GM21360 (cell line): ENCODE measurements at regions not wholly inside any gene's neighbourhood (a gene's known extent, or its start where the extent isn't known, plus 50 kb on each side); places are given as distances from the start of the nearest gene placed in this dataset.

Experiments
- ATAC-seq: cut with Tn5 transposase; IDR thresholded peaks from one replicate; pipeline ENCODE4 v1.9.1; 2021; ENCODE audit warnings: mild to moderate bottlenecking, moderate library complexity; ENCODE audit not compliant: unreplicated experiment

DNA sequence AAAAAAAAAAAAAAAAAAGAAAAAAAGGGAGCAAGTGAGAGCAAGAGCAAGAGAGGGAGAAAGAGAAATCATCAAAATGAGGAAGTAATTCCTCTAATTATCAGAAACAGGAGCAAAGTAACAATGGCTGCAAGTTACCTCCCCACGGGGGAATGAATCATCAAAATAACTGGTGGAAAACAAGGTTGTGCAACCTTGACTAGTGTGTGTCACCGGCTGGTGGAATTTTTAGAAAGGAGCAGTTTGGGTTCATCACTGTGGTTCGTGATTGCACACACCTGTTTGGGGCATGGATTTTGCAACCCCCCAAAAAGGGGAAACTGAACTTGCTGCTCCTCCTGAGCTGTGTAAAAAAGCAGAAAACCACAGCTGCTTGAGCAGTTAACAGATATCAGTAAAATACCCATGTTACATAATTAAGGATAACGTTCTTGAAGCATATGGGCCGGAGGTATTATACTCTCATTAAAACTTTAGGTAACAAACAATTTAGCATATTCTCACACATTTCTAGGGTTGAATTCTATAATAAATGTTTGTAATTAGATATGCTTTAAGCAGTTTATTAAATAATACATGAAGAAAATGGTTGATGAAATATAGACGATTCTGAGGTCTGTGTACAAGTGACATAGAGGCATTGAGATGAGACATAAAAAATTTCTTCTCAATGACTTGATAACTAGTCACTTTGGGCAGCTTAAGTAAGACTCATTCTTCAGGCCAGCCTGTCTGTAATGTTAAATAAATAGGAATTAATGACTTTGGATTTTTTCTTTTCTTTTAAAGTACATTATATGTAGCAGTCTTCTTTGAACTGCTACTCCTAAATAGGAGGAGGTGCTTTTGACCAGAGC is 184.2 kb upstream of the ZEB2 start:
- no peak for ATAC-seq

DNA sequence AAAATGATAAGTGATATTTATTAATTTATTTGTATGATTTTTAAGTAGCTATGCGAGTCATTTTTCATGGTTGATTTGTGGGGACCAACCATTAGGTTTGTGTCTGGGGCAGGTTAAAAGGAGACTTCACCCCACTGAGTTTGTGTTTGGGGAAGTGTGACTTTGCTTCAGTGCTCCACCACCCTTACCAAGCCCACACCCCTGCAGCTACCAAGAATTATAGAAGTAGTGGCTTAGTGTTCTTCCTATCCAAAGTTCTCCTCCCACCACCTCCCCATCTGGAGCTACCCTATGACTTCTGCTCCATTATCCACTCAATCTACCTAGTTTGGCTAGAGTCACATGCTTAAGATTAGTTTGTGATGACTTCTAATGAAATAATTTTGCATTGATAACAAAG is 182.1 kb upstream of the ZEB2 start:
- ATAC-seq = no peak

DNA sequence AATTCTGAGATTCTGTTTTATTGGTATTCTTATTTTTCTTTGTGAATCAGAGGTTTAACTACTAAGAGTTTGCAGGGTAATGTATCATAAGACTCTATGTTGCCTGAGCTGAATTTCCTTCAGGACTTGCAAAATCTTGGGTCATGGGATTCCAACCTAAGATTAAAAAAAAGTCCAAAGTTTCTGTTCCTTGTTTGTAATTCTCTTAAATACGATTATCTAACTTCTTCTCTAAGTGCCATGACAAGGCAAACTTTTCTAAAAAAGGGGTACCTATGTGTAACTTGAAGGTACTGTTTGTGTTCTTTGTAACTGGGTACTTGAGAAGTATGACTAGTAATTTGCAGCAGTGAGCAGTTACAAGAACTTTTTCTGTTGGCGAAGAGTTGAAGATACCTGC is 181.3 kb upstream of the ZEB2 start:
- ATAC-seq = no peak

DNA sequence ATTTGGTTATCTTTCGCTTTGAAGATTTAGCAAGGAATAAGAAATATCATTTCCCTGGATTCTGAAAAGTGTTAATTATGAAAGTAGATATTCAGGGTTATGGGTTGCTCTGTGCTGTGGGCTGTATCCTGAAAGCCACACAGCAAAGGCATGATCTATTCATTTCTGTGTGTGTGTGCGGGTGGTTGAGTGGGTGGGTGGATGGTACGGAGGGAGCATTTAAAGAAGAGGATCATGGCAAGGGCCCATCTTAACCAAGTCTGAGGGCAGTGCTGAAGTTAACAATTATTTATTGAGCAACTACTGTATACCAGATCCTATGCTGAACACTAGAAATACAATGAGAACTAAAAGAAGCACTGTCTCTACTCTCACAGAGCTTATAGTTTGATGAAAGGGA is 178.2 kb upstream of the ZEB2 start:
- no peak for ATAC-seq

DNA sequence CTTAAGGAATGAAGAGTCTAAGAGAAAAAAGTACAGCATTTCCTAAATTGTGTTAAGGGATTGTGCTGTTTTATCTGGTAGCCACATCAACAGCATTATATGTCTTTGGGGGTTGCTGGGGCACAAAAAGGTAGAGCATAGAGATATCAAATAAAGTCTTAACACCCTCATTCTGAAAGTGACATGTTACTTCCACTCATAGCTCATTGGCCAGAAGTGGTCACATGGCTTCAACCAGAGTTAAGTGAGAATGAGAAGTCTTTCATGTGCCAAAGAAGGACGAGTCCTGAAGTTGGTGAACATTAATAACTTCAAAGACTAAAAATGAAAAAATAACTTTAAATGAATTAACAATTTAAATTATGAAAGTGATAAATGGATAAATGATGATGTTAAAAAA is 175.7 kb upstream of the ZEB2 start:
- ATAC-seq = no peak

DNA sequence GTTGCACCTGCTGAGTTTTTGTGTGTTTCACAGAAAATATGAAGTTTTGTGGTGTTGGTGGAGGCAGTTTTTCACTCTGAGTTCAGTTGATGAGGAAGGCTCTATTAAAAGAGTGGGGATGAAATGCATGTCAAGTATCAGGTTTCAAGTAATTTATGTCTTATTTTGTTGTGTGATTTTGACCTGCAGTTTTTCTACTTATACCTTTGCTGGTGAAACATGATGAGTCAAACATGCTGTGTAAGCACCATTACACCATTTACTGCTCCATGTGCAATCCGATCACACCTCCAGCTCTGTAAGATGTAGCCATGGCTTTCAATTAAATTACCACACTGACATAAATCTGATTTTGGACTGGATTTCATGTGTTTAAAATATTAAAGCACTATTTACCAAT is 174.5 kb upstream of the ZEB2 start:
- no peak for ATAC-seq

DNA sequence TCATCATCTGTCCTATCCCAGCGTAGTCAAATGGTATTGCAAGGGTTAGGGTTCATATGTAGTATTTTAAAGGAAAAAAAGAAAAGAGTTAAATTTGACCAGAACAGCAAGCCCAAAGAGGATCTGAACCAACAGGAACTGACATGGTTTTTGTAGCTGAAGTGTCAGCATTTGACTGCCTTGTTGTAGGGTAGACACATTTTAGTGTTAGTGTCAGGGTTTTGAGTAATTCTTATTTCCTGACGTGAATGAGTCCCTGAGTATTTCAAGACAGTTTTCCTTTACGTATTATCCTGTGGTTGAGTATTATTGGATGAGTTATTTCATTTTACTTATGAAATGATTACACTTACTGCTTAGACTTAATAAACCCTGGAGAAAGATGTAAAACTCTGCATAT is 173.3 kb upstream of the ZEB2 start:
- no peak for ATAC-seq

DNA sequence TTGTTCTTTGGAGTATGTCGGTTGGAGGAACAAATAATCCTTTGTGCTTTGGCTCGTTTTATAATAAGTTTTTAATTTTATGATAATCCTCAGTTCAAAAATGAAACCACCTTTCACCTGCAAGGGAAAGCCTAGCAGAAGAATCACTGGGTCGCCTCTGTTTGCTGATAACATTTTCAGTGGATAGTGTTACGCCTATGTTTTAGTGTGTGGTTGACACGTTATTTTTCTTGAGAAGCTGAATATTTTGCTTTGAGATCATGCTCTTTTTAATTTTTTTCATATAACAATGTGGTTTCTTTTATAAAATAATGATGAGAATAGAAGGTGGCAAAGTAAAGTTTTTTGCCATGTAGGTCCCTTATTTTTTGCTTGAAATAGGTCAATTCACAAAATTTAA is 172.7 kb upstream of the ZEB2 start:
- no peak for ATAC-seq

DNA sequence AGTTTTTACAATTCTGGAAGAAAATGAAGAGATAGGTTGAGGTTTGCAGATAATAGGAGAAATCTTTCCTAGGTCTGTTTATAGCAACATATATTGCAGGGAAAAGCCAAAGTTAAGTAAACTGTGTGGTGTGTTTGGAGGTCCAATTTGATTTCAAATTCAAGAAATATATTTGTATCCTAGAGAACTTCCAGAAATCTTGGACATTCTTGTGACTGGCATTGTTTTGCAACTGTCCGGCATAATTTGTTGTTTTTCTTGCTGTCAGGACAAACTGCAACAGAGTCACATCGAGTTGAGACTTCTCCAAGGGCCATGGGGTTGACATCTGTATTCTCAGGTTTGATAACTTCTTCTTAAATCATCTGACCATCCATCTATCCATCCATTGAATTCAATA is 170.9 kb upstream of the ZEB2 start:
- no peak for ATAC-seq

DNA sequence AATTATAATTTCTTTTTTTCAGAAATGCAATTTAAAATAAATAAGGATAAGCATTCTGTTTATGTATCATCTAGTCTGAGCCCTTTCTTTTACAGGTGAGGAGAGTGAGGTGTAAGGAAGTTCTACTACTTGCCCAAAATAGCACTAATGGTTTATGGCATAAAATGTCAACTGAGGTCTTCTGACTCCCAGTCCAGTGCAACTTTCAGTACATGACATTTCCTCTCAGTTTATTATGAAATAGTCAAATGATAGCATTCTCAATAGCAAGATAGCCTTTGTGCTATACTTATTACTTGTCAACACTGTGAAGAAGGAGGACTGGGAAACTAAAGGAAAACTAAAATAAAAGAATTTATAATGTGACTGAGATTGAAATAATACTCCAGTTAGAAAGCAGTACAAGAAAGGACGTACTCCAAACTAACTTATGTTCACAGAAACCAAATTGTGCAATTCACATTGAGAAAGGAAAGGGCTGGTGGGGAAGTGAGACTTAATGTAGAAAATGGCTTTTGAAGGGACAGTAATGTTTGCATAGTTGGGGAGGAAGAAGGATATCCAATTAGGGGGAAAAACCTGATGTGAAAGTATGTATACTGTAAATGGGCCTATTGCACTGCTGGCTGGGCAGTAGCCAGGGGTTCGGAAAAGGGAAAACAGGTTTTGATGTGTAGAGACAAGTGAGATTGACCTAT is 166.7 kb upstream of the ZEB2 start:
- no peak for ATAC-seq

DNA sequence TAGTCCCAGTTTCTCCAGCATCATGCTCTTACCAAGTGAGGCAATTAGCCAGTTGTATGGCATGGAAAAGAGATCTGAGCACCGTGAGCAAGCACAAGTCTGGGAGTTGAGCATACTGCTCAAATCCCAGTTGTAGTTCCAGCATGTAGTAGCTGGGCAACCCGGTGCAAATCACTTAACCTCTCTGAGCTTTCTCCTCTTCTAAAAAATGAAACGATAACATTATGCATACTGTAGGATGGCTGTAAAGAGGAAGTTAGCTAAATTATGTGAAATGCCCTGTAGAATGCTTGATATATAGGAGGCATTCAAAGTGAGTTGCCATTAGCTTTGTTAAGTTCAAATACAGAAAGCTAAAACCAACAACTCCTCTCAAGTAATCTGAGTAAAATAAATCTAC is 164.0 kb upstream of the ZEB2 start:
- ATAC-seq = no peak

DNA sequence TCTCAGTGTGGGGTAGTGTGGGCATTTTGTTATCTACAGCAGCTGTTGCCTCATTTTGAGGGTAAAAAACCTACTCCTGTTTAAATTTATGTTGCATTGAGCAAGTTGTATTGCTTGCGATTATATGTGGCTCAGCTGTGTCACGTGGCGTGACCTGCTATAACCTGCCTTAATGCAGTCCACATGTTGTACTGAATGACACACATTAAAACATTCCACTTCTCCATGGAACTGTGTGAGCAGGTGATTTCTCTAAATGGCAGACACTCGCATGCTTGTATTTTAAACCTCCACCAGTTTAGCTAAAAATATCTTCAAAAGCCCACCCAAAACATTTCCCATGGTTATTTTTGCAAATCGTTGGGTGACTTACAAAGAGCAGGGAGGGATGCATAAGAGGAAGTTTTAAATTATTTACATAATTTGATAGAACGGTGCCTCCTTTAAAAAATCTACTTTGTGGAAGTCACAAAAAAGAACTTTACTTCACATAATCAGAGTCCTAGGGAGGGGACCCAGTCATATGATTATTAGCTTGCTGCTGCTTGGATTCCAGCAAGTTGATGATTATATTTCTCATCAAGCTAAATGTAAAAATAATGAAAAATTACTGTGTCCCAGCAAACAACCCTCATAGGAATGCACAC is 163.3 kb upstream of the ZEB2 start:
- no peak for ATAC-seq

DNA sequence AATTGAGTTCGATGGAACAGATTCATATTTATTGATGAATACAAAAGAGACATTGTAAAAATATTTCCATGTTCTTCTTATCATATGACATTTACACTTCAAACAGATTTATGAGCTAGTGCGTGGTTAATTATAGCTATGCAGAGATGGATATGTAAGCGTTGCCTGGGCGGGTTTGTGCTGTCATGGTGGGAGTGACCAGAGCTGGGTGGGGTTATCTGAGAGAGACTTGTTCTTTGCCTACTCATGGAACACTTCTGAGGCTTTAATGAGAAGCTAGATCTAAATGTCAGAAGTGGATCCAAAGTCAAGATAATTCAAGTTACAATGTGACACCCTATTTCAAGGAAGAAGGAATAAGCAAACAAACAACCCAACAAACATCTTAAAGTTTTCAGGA is 162.3 kb upstream of the ZEB2 start:
- ATAC-seq = no peak

DNA sequence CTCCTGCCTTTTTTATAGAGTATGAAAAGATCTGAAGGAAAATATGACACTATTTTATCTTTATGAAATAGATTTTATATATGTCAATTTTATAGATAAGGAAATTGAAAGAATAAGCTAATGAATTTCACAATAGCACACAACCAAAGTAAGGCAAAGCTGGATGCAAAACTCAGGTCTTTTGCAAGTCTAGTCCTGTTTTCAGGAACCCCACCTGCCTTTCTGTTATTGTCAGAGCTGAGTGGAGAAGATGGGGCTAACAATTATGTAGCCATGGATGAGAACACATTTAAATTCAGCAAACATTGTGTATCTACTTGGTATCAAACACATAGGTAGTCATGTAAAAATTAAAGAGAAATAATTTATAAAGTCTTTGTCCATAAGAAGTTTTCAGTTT is 161.5 kb upstream of the ZEB2 start:
- no peak for ATAC-seq

DNA sequence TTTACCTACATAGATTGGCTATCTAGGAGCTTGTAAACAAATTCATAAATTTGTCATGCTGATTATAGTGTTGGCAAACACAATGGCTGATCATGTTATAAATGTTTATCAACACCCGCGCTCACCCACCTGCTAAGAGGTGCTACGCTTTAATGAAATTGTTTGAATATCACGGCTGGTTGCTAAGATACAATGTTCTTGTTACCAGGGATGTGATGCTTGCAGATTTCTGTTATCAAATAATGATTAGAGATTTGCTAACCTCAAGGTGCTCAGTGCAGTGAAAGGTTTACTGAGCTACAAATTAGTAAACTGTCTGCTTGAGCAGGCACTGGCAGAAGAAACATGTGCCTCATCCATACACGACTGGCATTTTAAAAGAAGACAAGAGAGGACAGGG is 160.0 kb upstream of the ZEB2 start:
- no peak for ATAC-seq

DNA sequence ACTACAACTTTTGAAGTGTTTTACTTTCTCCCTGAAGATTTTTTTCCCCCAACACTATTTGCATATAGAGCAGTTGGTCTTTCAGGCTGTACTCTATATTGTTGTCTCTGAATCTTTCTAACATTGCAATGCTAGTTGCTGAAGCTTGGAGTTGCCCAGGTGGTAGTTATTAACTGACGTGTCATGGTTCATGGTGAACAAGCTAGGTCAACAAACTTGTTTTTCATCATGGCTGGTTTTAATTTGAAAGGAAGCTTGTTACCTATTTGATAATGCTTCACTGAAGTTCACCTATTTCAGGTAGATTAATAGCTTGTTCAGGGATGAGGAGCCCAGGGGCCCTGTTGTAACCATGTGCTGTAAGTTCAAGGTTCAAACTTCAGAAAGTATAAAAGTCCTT is 158.8 kb upstream of the ZEB2 start:
- ATAC-seq = no peak

DNA sequence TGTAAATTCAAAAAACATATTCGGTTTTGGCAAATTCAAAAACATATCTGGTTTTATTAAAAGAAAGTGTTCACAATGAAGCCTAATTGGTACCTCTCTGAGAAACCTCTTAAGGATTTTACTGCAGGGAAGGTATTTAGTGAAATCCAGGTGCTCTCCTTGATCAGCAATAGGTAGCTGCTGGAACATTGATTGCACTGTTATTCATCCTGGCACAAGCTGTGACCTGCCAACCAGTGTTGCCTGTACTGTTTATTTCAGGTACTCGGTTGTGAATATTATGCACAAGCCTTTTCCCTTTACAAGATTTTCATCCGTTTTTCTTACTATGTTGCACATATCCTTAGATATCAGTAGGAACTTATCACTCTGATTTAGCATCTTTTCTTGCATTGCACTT is 155.8 kb upstream of the ZEB2 start:
- ATAC-seq = no peak

DNA sequence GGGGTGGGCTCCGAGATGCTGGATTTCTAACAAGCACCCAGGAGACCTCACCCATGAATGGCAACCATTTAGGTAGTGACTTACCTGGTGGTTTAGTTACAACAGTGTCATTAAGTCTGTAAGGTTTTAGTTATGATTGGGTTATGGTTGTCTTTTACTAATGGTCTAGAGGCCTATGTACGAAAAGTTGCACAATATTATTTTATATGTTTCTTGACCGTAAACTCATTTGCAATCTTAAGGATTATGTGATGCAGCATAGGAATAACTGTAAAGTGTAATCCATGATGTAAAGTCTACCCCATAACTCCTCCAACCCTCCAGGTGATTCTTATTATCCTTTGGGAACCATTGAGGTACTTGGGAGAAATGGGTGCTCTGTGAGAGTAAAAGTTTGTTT is 155.4 kb upstream of the ZEB2 start:
- ATAC-seq = no peak

DNA sequence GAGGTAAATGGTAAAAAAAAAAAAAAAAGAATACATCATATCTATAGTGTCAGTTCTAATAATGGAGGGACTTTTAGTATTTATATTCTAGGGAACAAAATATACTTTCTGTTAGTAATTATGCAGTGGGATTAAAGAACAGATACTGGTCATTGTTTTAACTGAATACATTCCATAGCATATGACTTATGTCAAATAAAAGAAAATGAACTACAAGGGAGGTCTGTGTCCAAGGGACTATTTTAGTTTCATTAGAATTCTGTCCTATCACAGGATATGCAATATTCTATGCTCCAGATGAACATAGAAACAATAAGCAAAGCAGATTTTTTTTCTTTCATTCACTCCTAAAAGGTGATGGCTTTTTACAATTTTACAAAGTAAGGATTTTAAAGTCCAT is 154.2 kb upstream of the ZEB2 start:
- no peak for ATAC-seq

DNA sequence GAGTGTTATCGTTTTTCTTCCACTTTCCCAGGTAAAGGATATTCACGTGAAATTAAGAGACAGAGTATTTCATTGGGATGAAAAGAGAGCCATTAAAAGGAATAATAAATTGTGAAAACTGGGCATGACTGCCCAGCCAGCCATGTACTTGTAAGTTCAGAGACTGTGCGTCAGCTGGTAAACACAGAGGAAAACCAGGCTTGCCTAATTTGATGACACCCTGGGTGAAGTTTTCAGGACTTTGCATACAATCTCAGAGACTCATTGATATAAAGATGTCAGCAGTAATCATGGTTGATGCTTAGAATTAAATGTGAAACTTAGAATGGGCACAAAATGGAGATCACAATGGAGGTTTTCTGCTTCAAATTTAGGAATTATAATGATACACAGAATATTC is 153.5 kb upstream of the ZEB2 start:
- ATAC-seq = no peak

DNA sequence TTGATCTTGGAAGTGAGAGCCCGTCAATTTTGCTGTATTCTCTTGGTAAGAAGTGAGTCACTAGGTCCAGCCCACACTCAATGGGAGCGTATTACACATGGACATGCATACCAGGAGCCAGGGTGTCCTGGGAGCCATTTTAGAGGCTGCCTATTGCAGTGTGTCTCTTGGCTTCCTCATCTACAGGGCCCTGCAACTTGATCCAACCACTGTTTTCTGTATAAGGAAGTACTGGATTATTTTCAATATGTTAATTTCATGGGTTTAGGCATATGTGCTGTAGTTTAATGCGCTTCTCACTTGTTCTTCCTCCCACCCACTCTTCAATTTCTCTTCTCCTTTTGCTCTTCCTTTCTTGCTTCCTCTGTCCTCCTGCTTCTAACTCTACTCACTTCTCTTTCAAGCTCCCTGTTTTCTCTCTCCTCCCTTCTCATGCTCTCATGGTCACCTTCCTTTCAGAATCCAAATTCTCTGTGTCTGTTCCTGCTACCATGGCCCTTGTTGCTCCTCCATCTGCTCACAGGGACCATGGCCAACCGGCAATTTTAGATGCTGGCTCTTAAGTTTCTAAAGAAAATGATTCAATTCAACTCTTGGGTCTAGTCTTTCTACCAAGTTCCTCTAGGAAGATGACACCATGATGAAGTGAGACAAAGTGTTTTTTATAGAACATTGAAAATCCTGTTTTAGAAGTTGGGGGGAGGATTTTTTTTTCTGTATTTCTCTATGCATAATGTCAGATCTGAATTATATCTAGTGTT is 152.0 kb upstream of the ZEB2 start:
- ATAC-seq = no peak
